ENCODE measurements at regions not wholly inside any gene's neighbourhood (a gene's known extent, or its start where the extent isn't known, plus 50 kb on each side); places are given as distances from the start of the nearest gene placed in this dataset.

- intact Hi-C loops (cut with micrococcal nuclease; ENCODE audit: unreplicated experiment) (no loop called here), in situ Hi-C loops (cut with HindIII; ENCODE audit: low pct_unique_long_range_greater_than_20kb, low sequenced_read_pairs) (no loop called here)
- DNase-seq (ENCODE audit: low read depth, low spot score) (no peak), ATAC-seq (no peak)
- H3K9me3 ChIP-seq (ENCODE audit: control insufficient read depth, insufficient read depth, low read depth, low read length) = no peaks in the 10 kb centered on the region
- H3K27ac ChIP-seq (ENCODE audit: low read length) = no peak overlapping the region
- POLR2A ChIA-PET = no interaction called here
- no peak overlapping the region for H3K4me3 ChIP-seq (ENCODE audit: low read depth in 2 of 2, low read length in 2 of 2)
- CTCF ChIA-PET = no interaction called here
- BruUV-seq (replicated peaks) = no TSS peak
- H3K27me3 ChIP-seq (ENCODE audit: control insufficient read depth, insufficient read depth, low read length) = peaks cover 2% of the 10 kb centered on the region; the same call in 1 of the 2 replicates
- H3K4me1 ChIP-seq (ENCODE audit: control insufficient read depth, insufficient read depth, low read length) = no peaks in the 10 kb centered on the region
- TF ChIP-seq POLR2AphosphoS5 (IDR thresholded peaks at IDR 0.05; ENCODE audit: low read depth, low read length) (no peak), TCF7L2 (IDR thresholded peaks at IDR 0.05; ENCODE audit: low read depth, low read length) (no peak)
- no peaks in the 10 kb centered on the region for H3K36me3 ChIP-seq (ENCODE audit: control insufficient read depth, insufficient read depth, low read length)
These were observed 125.2 kb upstream of the PROK2 start for GRCh38 chr3:71910108-71910507.

GRCh38 chr3:71907996-71908395 lies 123.0 kb upstream of the PROK2 start:
- POLR2A ChIA-PET = no interaction called here
- Histone ChIP-seq H3K36me3 (ENCODE audit: control insufficient read depth, insufficient read depth, low read length) (no peaks in the 10 kb centered on the region), H3K27ac (ENCODE audit: low read length) (no peak overlapping the region), H3K27me3 (ENCODE audit: control insufficient read depth, insufficient read depth, low read length) (peaks cover 2% of the 10 kb centered on the region; the same call in 1 of the 2 replicates), H3K9me3 (ENCODE audit: control insufficient read depth, insufficient read depth, low read depth, low read length) (no peaks in the 10 kb centered on the region), H3K4me3 (ENCODE audit: low read depth in 2 of 2, low read length in 2 of 2) (no peak overlapping the region), H3K4me1 (ENCODE audit: control insufficient read depth, insufficient read depth, low read length) (no peaks in the 10 kb centered on the region)
- in situ Hi-C loops (cut with HindIII; ENCODE audit: low pct_unique_long_range_greater_than_20kb, low sequenced_read_pairs) (no loop called here), intact Hi-C loops (cut with micrococcal nuclease; ENCODE audit: unreplicated experiment) (no loop called here)
- ATAC-seq (no peak), DNase-seq (ENCODE audit: low read depth, low spot score) (no peak)
- CTCF ChIA-PET = no interaction called here
- no TSS peak for BruUV-seq (replicated peaks)
- no peak for TF ChIP-seq CTCF (IDR thresholded peaks at IDR 0.05)
- no peak for TF ChIP-seq TCF7L2 (IDR thresholded peaks at IDR 0.05; ENCODE audit: low read depth, low read length)
- no peak for TF ChIP-seq SIN3A (IDR thresholded peaks at IDR 0.05; ENCODE audit: borderline replicate concordance, insufficient read depth, low read depth, low read length)
- TF ChIP-seq REST (IDR thresholded peaks at IDR 0.05; ENCODE audit: insufficient read depth in 1 of 2, low read depth in 2 of 2, low read length in 1 of 2) = no peak
- no peak for TF ChIP-seq POLR2AphosphoS5 (IDR thresholded peaks at IDR 0.05; ENCODE audit: low read depth, low read length)

- no TSS peak for BruUV-seq (replicated peaks)
- H3K4me1 ChIP-seq (ENCODE audit: control insufficient read depth, insufficient read depth, low read length) = no peaks in the 10 kb centered on the region
- CTCF ChIA-PET = no interaction called here
- H3K27me3 ChIP-seq (ENCODE audit: control insufficient read depth, insufficient read depth, low read length) = peaks cover 2% of the 10 kb centered on the region; the same call in 1 of the 2 replicates
- H3K36me3 ChIP-seq (ENCODE audit: control insufficient read depth, insufficient read depth, low read length) = no peaks in the 10 kb centered on the region
- in situ Hi-C loops (cut with HindIII; ENCODE audit: low pct_unique_long_range_greater_than_20kb, low sequenced_read_pairs) (no loop called here), intact Hi-C loops (cut with micrococcal nuclease; ENCODE audit: unreplicated experiment) (no loop called here)
- POLR2A ChIA-PET = no interaction called here
- H3K9me3 ChIP-seq (ENCODE audit: control insufficient read depth, insufficient read depth, low read depth, low read length) = no peaks in the 10 kb centered on the region
- no peak overlapping the region for H3K27ac ChIP-seq (ENCODE audit: low read length)
- DNase-seq (ENCODE audit: low read depth, low spot score) (no peak), ATAC-seq (no peak)
- TF ChIP-seq REST (IDR thresholded peaks at IDR 0.05; ENCODE audit: insufficient read depth in 1 of 2, low read depth in 2 of 2, low read length in 1 of 2) (no peak), TCF7L2 (IDR thresholded peaks at IDR 0.05; ENCODE audit: low read depth, low read length) (no peak), CTCF (IDR thresholded peaks at IDR 0.05) (no peak), POLR2AphosphoS5 (IDR thresholded peaks at IDR 0.05; ENCODE audit: low read depth, low read length) (no peak), SIN3A (IDR thresholded peaks at IDR 0.05; ENCODE audit: borderline replicate concordance, insufficient read depth, low read depth, low read length) (no peak)
- H3K4me3 ChIP-seq (ENCODE audit: low read depth in 2 of 2, low read length in 2 of 2) = no peak overlapping the region
These were observed 122.0 kb upstream of the PROK2 start for GRCh38 chr3:71906976-71907375.
